ENCODE measurements at regions not wholly inside any gene's neighbourhood (a gene's known extent, or its start where the extent isn't known, plus 50 kb on each side); places are given as distances from the start of the nearest gene placed in this dataset.

DNA sequence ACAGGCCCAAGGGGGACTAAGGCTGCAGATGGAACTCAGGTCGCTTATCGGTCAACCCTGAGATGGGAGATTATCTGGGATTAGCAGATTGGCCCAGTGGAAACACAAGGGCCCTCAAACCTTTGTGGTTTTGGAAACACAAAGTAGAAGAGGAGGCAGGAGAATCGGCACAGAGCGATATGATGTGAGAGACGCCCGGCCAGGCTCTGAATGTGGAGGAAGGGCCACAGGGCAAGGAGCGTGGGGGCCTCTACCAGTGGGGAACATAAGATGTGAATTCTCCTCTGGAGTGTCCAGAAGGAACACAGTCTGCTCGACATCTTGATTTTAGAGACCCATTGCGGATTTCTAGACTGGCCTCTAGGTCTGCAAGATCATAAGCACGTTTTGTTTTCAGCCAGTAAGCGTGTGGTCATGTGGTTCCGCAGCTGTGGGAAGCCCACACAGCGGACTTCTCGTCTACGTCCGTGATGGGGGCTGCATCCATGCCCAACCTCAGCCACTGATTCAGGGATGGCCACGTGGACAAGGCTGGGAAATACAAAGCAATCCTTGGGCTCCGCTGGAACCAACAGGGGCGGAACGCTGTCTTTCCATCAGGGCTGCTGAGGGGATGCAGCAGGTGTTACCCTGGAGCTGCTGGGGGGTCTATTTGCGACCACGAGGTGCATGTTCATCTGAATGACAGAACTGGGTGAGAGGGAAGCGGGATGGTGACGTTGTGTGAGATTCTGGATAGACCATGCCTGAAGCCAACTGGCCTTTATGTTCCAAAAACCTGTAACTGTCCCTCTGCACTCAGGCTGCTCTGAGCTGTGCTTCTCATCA is 127.6 kb upstream of the PMEPA1 start:
- TF ChIP-seq, protein P1, sequence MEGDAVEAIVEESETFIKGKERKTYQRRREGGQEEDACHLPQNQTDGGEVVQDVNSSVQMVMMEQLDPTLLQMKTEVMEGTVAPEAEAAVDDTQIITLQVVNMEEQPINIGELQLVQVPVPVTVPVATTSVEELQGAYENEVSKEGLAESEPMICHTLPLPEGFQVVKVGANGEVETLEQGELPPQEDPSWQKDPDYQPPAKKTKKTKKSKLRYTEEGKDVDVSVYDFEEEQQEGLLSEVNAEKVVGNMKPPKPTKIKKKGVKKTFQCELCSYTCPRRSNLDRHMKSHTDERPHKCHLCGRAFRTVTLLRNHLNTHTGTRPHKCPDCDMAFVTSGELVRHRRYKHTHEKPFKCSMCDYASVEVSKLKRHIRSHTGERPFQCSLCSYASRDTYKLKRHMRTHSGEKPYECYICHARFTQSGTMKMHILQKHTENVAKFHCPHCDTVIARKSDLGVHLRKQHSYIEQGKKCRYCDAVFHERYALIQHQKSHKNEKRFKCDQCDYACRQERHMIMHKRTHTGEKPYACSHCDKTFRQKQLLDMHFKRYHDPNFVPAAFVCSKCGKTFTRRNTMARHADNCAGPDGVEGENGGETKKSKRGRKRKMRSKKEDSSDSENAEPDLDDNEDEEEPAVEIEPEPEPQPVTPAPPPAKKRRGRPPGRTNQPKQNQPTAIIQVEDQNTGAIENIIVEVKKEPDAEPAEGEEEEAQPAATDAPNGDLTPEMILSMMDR (IDR thresholded peaks at IDR 0.05; ENCODE audit: control extremely low read depth, extremely low read depth), result no peak
- no peak overlapping the region for H3K4me3 ChIP-seq
- DNase-seq (no peak), ATAC-seq (ENCODE audit: insufficient read depth, low FRiP score) (no peak)
- no peaks in the 10 kb centered on the region for H3K36me3 ChIP-seq (ENCODE audit: control insufficient read depth in 4 of 4, insufficient read depth in 4 of 4, low read length in 4 of 4)
- H3K9ac ChIP-seq (ENCODE audit: insufficient read depth in 1 of 2, low read length in 2 of 2), result no peak overlapping the region
- H3K9me3 ChIP-seq (ENCODE audit: control insufficient read depth in 4 of 4, insufficient read depth in 3 of 4, low read length in 3 of 4), result no peaks in the 10 kb centered on the region
- WGBS, 2 donors, result 91 to 94% methylated on average over 24 of the region's 24 CpGs
- H3K27ac ChIP-seq (ENCODE audit: low read depth in 1 of 2, low read length in 1 of 2), result no peak overlapping the region
- H3K27me3 ChIP-seq (ENCODE audit: control insufficient read depth in 3 of 3, insufficient read depth in 3 of 3, low read length in 2 of 3), result no peaks in the 10 kb centered on the region
- H3K4me1 ChIP-seq (ENCODE audit: control insufficient read depth in 5 of 5, insufficient read depth in 5 of 5, low read length in 5 of 5), result peaks cover 0 to 38% (median 5%) of the 10 kb centered on the region in 5 donors

DNA sequence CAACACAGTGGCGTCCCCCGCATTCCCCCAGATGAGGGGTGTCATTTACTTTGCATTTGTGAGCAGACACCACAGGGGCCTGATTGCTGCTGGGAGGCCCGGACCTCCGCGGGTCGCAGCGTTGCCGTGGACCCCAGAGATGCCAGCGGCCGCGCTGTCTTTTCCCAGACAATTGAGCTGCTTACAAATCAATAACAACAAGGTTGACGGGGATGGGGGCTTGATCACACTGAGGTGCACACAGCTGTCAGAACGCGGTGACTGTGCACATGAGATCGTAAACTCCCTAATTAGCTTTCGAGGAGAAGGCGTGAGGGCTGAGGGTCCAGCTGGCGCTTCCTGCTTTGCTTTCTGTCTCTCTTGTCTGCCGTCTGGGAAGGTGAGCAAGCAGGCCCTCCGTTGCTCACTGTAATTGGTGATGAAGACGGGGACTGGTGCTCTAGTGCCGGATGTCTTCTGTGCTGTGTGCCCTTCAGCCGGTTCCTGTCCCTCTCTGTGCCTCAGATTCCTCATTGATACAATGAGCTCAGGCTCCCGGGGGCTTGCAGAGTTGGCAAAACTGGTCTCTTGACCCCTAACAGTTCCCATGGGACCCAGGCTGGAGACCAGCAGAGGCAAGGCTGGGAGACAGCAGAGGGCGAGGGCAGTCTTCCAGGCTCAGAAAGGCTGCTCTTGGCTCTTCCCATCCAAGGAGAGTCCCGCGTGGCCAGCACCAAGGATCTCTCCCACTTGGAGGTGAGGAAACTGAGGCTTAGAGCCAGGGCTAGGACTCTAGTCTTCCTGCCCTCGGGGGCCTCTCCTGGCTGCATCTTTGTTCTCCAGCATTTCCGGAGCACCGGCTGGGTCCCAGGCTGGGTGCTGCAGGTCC is 126.0 kb upstream of the PMEPA1 start:
- Histone ChIP-seq H3K27me3 (ENCODE audit: control insufficient read depth in 3 of 3, insufficient read depth in 3 of 3, low read length in 2 of 3) (no peaks in the 10 kb centered on the region), H3K9ac (ENCODE audit: insufficient read depth in 1 of 2, low read length in 2 of 2) (no peak overlapping the region), H3K9me3 (ENCODE audit: control insufficient read depth in 4 of 4, insufficient read depth in 3 of 4, low read length in 3 of 4) (no peaks in the 10 kb centered on the region), H3K27ac (ENCODE audit: low read depth in 1 of 2, low read length in 1 of 2) (no peak overlapping the region), H3K4me3 (no peak overlapping the region), H3K36me3 (ENCODE audit: control insufficient read depth in 4 of 4, insufficient read depth in 4 of 4, low read length in 4 of 4) (no peaks in the 10 kb centered on the region), H3K4me1 (ENCODE audit: control insufficient read depth in 5 of 5, insufficient read depth in 5 of 5, low read length in 5 of 5) (peaks cover 0 to 30% (median 5%) of the 10 kb centered on the region in 5 donors)
- TF ChIP-seq, protein P1 (IDR thresholded peaks at IDR 0.05; ENCODE audit: control extremely low read depth, extremely low read depth), result no peak
- WGBS, 2 donors, result 74% methylated on average over 30 of the region's 30 CpGs
- DNase-seq, result peak in 1 of 3 donors; percentile 40
- ATAC-seq (ENCODE audit: insufficient read depth, low FRiP score), result no peak

DNA sequence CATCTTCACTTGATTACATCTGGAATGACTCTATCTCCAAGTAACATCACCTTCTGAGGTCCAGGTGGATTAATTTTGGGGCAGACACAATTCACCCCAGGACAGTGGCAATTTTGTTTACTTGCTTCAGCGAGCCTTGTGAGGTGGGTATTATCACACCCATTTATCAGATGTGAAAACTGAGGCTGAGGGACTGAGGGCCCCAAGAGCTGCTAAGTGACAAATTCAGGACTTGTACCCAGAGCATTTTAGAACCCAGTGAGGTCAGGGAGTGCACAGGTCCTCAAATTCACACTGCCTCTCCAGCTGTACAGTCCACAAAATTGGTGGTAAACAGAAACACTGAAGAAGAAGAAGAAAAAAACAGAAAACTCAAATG is 125.2 kb upstream of the PMEPA1 start:
- 91 to 94% methylated on average over 1 of the region's 1 CpG for WGBS, 2 donors
- TF ChIP-seq, protein P1 (IDR thresholded peaks at IDR 0.05; ENCODE audit: control extremely low read depth, extremely low read depth), result no peak

More for the DNA sequence above, 125.2 kb upstream of the PMEPA1 start:
- Histone ChIP-seq H3K36me3 (ENCODE audit: control insufficient read depth in 4 of 4, insufficient read depth in 4 of 4, low read length in 4 of 4) (no peaks in the 10 kb centered on the region), H3K4me1 (ENCODE audit: control insufficient read depth in 5 of 5, insufficient read depth in 5 of 5, low read length in 5 of 5) (peaks cover 0 to 27% (median 5%) of the 10 kb centered on the region in 5 donors), H3K27ac (ENCODE audit: low read depth in 1 of 2, low read length in 1 of 2) (no peak overlapping the region), H3K27me3 (ENCODE audit: control insufficient read depth in 3 of 3, insufficient read depth in 3 of 3, low read length in 2 of 3) (no peaks in the 10 kb centered on the region), H3K9me3 (ENCODE audit: control insufficient read depth in 4 of 4, insufficient read depth in 3 of 4, low read length in 3 of 4) (no peaks in the 10 kb centered on the region), H3K9ac (ENCODE audit: insufficient read depth in 1 of 2, low read length in 2 of 2) (no peak overlapping the region), H3K4me3 (no peak overlapping the region)
- ATAC-seq (ENCODE audit: insufficient read depth, low FRiP score), result no peak
- DNase-seq, result no peak

Data from lung (tissue), 11 donors.